GM23248 (cell line): ENCODE measurements at regions not wholly inside any gene's neighbourhood (a gene's known extent, or its start where the extent isn't known, plus 50 kb on each side); places are given as distances from the start of the nearest gene placed in this dataset.

Experiments used
- EZH2 ChIP-seq: fragments of 200-600 bp; sonication (generic); IDR thresholded peaks from 2 replicates; pipeline ENCODE4 v1.6.1; 2018; ENCODE audit warnings: antibody characterized with exemption, mild to moderate bottlenecking; ENCODE audit not compliant: insufficient read depth, poor library complexity, severe bottlenecking
- EZH2phosphoT487 ChIP-seq: fragments of 200-600 bp; sonication (generic); IDR thresholded peaks from 2 replicates; pipeline ENCODE4 v1.6.1; 2018; ENCODE audit warnings: antibody characterized with exemption, moderate library complexity, mild to moderate bottlenecking, low read depth; ENCODE audit not compliant: insufficient read depth

DNA sequence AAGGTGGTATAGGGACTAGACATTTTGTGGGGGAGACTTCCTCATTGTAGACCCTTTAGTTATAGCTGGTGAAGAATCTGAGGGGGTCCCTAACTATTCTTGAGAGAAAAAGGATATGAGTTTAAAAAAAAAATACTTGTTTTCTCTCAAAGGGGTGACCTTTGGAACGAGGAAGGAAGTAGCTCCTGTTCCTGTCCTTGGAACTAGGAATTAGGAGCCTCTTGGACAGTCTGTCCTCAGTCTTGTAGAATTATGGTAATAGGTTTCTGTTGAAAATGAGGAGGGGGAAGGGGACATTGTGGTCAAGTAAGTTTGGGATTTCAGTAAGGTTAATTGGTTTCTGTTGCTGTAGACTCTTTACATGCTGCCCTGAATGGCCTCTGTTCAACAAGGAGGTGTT lies 56.5 kb downstream of the PLEKHG1 start:
- TF ChIP-seq EZH2 (no peak), EZH2phosphoT487 (no peak)
